ENCODE measurements at regions not wholly inside any gene's neighbourhood (a gene's known extent, or its start where the extent isn't known, plus 50 kb on each side); places are given as distances from the start of the nearest gene placed in this dataset.

DNA sequence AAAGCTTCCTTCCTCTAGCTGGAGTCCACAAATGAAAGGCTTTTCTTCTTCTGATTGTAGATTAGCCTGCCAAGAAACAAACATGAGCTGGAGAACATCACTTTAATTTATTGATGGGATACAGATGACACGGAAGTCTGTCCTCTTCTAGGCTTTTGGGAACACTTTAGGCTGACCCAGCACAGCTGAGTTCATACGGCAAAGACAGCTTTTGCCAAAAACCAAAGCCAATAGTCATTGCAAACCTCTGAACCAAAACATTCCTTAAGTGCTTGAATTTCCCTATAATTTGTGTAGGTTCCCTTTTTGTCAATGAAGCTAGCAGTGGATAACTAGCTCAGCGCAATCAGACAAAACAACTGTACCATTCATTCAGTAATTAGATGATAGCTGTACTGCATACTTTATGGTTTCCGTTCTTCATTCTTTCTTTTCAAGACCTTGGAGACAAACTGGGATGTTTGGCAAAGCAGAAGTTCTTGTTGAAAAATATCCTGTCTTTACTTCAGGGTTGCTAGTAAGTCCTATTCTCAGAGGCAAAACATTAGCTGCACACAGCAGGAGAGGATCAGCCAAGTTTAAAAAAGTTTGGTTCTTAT is 95.7 kb upstream of the SPRY2 start:
- no peak for DNase-seq (ENCODE audit: low spot score)
- no peak for TF ChIP-seq CTCF (IDR thresholded peaks at IDR 0.05)
- ATAC-seq (ENCODE audit: low FRiP score): no peak

DNA sequence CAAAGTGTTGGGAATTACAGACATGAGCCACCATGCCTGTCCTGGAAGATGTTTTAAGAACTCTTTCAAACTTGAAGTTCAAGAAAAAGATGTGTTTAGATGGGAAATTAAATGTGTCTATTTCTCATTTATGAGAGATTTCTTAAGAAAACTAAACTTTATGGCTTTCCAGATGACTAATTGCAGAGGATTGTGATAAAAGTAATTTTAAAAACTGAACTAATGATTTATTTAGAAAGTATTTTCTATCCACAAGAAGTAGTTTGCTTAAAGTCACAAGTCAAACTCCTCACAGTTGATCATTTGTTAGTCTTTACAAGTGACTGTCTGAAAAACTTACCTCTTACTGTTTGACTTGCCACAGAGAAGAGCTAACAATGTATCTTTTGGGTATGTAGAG is 89.6 kb upstream of the SPRY2 start:
- DNase-seq (ENCODE audit: low spot score) (no peak), ATAC-seq (ENCODE audit: low FRiP score) (no peak)
- no peak for TF ChIP-seq CTCF (IDR thresholded peaks at IDR 0.05)

DNA sequence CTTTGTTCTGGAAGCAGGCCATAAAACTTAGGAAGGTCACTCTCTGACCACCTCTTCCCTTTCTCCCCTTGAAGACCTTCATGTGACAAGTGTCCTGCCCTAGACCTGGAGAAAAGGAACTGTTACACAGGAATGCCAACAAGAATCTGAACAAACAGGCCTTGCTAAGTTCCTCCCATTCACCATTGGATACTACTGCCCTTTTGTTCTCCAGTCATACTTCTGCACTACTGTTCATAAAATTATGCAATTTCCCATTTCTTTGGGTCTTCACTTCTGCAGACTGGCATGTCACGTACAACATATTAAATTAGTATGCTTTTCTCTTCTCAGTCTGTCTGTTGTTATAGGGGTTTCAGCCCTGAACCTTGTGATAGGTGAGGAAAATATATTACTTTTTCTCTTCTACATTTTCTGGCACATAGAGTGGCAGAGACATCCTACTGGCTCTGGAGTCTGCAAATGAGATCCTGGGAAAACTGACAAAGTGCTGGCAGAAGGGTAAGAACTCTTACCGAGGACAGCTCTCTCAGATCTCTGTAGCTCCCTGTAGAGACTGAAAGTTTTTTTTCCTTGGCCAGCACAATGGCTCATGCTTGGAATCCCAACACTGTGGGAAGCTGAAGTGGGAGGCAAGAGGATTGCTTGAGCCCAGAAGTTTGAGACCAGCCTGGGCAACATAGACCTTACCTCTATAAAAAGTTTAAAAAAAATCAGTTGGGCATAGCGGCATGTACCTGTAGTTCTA is 87.6 kb upstream of the SPRY2 start:
- TF ChIP-seq CTCF (IDR thresholded peaks at IDR 0.05): no peak
- no peak for ATAC-seq (ENCODE audit: low FRiP score)
- no peak for DNase-seq (ENCODE audit: low spot score)

- DNase-seq (ENCODE audit: low spot score) (no peak), ATAC-seq (ENCODE audit: low FRiP score) (no peak)
- TF ChIP-seq CTCF (IDR thresholded peaks at IDR 0.05): no peak
These were observed 78.5 kb upstream of the SPRY2 start for GRCh38 chr13:80419416-80419815.

- ATAC-seq (ENCODE audit: low FRiP score): no peak
- DNase-seq (ENCODE audit: low spot score): no peak
- no peak for TF ChIP-seq CTCF (IDR thresholded peaks at IDR 0.05)
These were observed 72.7 kb upstream of the SPRY2 start for GRCh38 chr13:80413611-80414010.

GRCh38 chr13:80408270-80408669 is 67.3 kb upstream of the SPRY2 start:
- ATAC-seq (ENCODE audit: low FRiP score) (no peak), DNase-seq (ENCODE audit: low spot score) (no peak)
- TF ChIP-seq CTCF (IDR thresholded peaks at IDR 0.05): no peak

- ATAC-seq (ENCODE audit: low FRiP score) (no peak), DNase-seq (ENCODE audit: low spot score) (no peak)
- no peak for TF ChIP-seq CTCF (IDR thresholded peaks at IDR 0.05)
These were observed 60.0 kb upstream of the SPRY2 start for GRCh38 chr13:80400865-80401426.

All from omental fat pad (tissue), 3 donors.